ENCODE measurements at regions not wholly inside any gene's neighbourhood (a gene's known extent, or its start where the extent isn't known, plus 50 kb on each side); places are given as distances from the start of the nearest gene placed in this dataset.

DNA sequence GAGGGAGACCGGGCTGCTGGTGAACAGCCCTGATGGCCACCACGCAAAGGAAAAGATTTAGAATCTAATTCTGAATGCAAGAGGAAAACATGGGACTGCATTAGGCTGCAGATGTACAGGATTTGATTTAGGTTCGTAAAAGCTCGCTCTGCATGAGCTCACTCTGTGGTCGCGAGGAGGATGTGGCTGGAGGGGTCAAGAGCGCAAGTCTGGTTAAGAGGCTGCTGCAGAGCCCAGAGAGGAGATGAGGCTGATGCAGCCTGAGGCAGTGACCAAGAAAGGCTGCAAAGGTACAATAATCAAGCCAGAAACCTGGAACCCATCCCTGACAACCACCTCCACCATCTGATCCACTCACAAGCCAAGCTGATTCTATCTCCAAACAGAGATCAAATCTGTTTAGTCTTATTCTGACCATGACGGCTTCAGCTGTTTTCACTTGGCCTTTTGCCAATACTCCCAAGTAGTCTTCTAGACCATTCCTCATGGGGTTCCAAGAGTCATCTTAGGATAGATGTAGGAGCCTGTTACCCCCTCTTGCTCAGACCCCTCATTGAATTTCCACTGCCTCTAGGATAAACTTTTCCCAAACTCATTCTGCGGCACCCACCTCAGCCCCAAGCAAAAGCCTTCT is 58.9 kb upstream of the ARL4C start:
- no peak for TF ChIP-seq BHLHE40 (IDR thresholded peaks at IDR 0.05; ENCODE audit: borderline replicate concordance in 1 of 2, low read depth in 2 of 2, low read length in 1 of 2)
- TF ChIP-seq IRF3 (IDR thresholded peaks at IDR 0.05), result no peak
- TF ChIP-seq, protein P1, sequence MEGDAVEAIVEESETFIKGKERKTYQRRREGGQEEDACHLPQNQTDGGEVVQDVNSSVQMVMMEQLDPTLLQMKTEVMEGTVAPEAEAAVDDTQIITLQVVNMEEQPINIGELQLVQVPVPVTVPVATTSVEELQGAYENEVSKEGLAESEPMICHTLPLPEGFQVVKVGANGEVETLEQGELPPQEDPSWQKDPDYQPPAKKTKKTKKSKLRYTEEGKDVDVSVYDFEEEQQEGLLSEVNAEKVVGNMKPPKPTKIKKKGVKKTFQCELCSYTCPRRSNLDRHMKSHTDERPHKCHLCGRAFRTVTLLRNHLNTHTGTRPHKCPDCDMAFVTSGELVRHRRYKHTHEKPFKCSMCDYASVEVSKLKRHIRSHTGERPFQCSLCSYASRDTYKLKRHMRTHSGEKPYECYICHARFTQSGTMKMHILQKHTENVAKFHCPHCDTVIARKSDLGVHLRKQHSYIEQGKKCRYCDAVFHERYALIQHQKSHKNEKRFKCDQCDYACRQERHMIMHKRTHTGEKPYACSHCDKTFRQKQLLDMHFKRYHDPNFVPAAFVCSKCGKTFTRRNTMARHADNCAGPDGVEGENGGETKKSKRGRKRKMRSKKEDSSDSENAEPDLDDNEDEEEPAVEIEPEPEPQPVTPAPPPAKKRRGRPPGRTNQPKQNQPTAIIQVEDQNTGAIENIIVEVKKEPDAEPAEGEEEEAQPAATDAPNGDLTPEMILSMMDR (IDR thresholded peaks at IDR 0.05 in 2 of 3, conservative IDR thresholded peaks at IDR 0.05 in 1 of 3; ENCODE audit: control insufficient read depth in 2 of 3, extremely low read depth in 1 of 3, insufficient read depth in 1 of 3, low read depth in 3 of 3, low read length in 3 of 3), result no peak
